GM12878 (cell line): ENCODE measurements at regions not wholly inside any gene's neighbourhood (a gene's known extent, or its start where the extent isn't known, plus 50 kb on each side); places are given as distances from the start of the nearest gene placed in this dataset.
A peak's percentile ranks its signal among the peaks of the same experiment; 100 is the strongest.

Experiments
- ATAC-seq: fragments of 200-7000 bp; cut with Tn5 transposase; 3 replicates; pipeline ENCODE4 v1.9.1; 2020; ENCODE audit warnings: mild to moderate bottlenecking, moderate library complexity
- BruUV-seq: library from RNA; stranded (reverse); fragments of 400-500 nt; replicated peaks from 2 replicates; lab custom pipeline; 2021; lab: Mats Ljungman, UMichigan
- CTCF ChIA-PET: fragments of 300-600 bp; sonication (Branson Sonifier 250); formaldehyde crosslinking; extraction: SDS; loops from one replicate; lab custom pipeline; 2021; ENCODE audit warnings: inconsistent platforms; lab: Yijun Ruan, JAX
- POLR2A ChIA-PET: fragments of 350-600 bp; formaldehyde crosslinking; extraction: SDS; loops from one replicate; lab custom pipeline; 2021; ENCODE audit warnings: inconsistent platforms; lab: Charles Lee
- RAD21 ChIA-PET: fragments of 300-600 bp; sonication (Branson Sonifier 250); formaldehyde crosslinking; loops from one replicate; lab custom pipeline; 2023; ENCODE audit warnings: antibody characterized with exemption; ENCODE audit not compliant: unreplicated experiment; lab: Charles Lee
- SMC1A ChIA-PET: fragments of 300-600 bp; sonication (Branson Sonifier 250); formaldehyde crosslinking; loops from one replicate; lab custom pipeline; 2023; ENCODE audit not compliant: unreplicated experiment, uncharacterized antibody; lab: Charles Lee
- DNase-seq: peaks from one replicate; pipeline ENCODE4 v3.0.0-alpha.2; 2011; ENCODE audit warnings: low read depth, low spot score
- FAIRE-seq: peaks from 3 replicates; lab custom pipeline; 2011; peaks lifted over from hg19 to GRCh38; lab: Jason Lieb, UNC
- H2AFZ ChIP-seq: 2 replicates; pipeline ENCODE4 v1.6.0; 2011; ENCODE audit warnings: low read depth, low read length, control low read depth; ENCODE audit not compliant: control insufficient read depth
- H3K27ac ChIP-seq: 2 replicates; pipeline ENCODE4 v1.5.1; 2011; ENCODE audit warnings: control low read depth; ENCODE audit not compliant: control insufficient read depth, insufficient read depth
- H3K27me3 ChIP-seq, 2 experiments: replicated peaks in 1 of 2; 2 replicates each; pipeline versions ENCODE4 v1.6.0 to v1.6.1; 2011; ENCODE audit warnings: low read length in 1 of 2; ENCODE audit not compliant: control insufficient read depth in 2 of 2, insufficient read depth in 2 of 2
- H3K36me3 ChIP-seq, 2 experiments: 2 replicates each; pipeline ENCODE4 v1.5.1; 2011; ENCODE audit warnings: low read length in 1 of 2; ENCODE audit not compliant: control insufficient read depth in 2 of 2, insufficient read depth in 2 of 2
- H3K4me1 ChIP-seq: 2 replicates; pipeline ENCODE4 v1.6.1; 2011; ENCODE audit warnings: mild to moderate bottlenecking, low read length, moderate library complexity, mixed read lengths; ENCODE audit not compliant: control insufficient read depth, insufficient read depth
- H3K4me2 ChIP-seq: 2 replicates; pipeline ENCODE4 v1.6.0; 2011; ENCODE audit warnings: control low read depth; ENCODE audit not compliant: control insufficient read depth, insufficient read depth
- H3K4me3 ChIP-seq: fragments of 200-600 bp; sonication (generic); 2 replicates; pipeline ENCODE4 v1.5.1; 2016
- H3K79me2 ChIP-seq: 2 replicates; pipeline ENCODE4 v1.6.0; 2011; ENCODE audit warnings: low read length; ENCODE audit not compliant: control insufficient read depth, insufficient read depth
- H3K9ac ChIP-seq: 2 replicates; pipeline ENCODE4 v1.8.0; 2011; ENCODE audit warnings: low read length, control low read depth, mixed read lengths; ENCODE audit not compliant: control insufficient read depth, insufficient read depth
- H3K9me3 ChIP-seq: replicated peaks from 3 replicates; pipeline ENCODE4 v1.5.1; 2011; ENCODE audit warnings: mild to moderate bottlenecking, low read length; ENCODE audit not compliant: control insufficient read depth, insufficient read depth
- H4K20me1 ChIP-seq: 2 replicates; pipeline ENCODE4 v1.6.0; 2011; ENCODE audit not compliant: control insufficient read depth, insufficient read depth
- IRF3 ChIP-seq: fragments of 450-650 bp; IDR thresholded peaks from 2 replicates; pipeline ENCODE4 v1.6.1; 2014; ENCODE audit warnings: mild to moderate bottlenecking
- MYB ChIP-seq: fragments of 150-350 bp; IDR thresholded peaks from 2 replicates; pipeline ENCODE4 v1.6.1; 2014; ENCODE audit warnings: mild to moderate bottlenecking, low read depth, low read length, borderline replicate concordance
- REST ChIP-seq: IDR thresholded peaks from 2 replicates; pipeline ENCODE4 v1.6.1; 2012; ENCODE audit warnings: mild to moderate bottlenecking, low read depth, low read length
- SPI1 ChIP-seq: IDR thresholded peaks from 2 replicates; pipeline ENCODE4 v1.6.1; 2011; ENCODE audit warnings: low read depth, mild to moderate bottlenecking, low read length, moderate library complexity, borderline replicate concordance; ENCODE audit not compliant: insufficient read depth
- ZNF24 ChIP-seq: fragments of 450-650 bp; IDR thresholded peaks from 2 replicates; pipeline ENCODE4 v1.6.1; 2017; ENCODE audit warnings: antibody characterized with exemption, mild to moderate bottlenecking
- WGBS: methylation state at CpG from one replicate; pipeline ENCODE4 v1.1.6; 2016; ENCODE audit warnings: low lambda C conversion rate; ENCODE audit not compliant: insufficient replicate concordance, insufficient coverage; ENCODE audit errors: missing lambda C conversion rate; 5-methylcytosine and 5-hydroxymethylcytosine counted together
- in situ Hi-C: fragments of 300-500 bp; cut with MboI; formaldehyde crosslinking; loops from 9 replicates; pipeline ENCODE4 v1.14.3; 2018; ENCODE audit warnings: mixed read lengths
- intact Hi-C: fragments of 100-400 bp; cut with micrococcal nuclease; formaldehyde crosslinking; loops from one replicate; pipeline ENCODE4 v1.14.2; 2022; ENCODE audit not compliant: unreplicated experiment

DNA sequence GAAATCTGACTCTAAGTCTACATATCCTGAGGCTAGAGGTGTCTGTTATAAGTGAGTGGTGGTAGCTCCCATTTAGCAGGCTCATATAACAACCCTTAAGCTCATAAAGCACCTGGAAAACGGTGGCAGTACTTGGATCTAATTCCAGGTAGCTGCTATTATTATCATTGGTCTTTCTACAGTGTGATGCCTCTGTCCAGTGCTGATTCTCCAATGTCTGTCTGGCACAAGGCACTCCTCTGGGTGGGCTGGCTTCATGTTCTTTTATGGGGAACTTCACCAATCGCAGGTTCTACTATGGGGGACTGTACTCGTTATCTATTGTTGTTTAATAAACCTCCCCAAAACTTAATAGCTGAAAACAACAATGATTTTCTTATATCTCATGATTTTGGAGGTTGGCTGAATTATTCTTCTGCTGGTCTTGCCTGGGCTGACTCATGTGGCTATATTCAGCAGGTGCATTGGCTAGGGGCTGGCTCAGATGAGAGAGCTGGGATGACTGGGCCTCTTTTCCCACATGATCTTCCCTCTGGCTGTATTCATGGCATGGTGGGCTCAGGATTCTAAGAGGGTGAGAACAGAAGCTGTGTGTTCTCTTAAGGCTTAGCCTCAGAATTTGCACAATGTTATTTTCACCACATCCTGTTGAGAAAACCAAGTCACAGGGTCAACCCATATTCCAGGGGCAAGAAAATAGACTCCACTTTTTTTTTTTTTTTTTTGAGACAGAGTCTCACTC lies 93.0 kb upstream of the PCGF5 start:
- WGBS: 12% methylated on average over 3 of the region's 3 CpGs
- H3K9ac ChIP-seq: no peak overlapping the region
- no peaks in the 10 kb centered on the region for H3K36me3 ChIP-seq
- no TSS peak for BruUV-seq
- no peak overlapping the region for H2AFZ ChIP-seq
- TF ChIP-seq IRF3 (no peak), SPI1 (no peak), MYB (no peak), ZNF24 (no peak), REST (peak; percentile 79)
- TF ChIP-seq, all 136 proteins: peak for 1
- intact Hi-C loops: no loop called here
- CTCF ChIA-PET: interaction anchor here (1.1 to 1.4 kb wide), 2 partner anchors 11 to 225 kb away, joined by 3 to 5 read pairs; no protein-coding TSS in a partner anchor
- FAIRE-seq (no peak), DNase-seq (no peak), ATAC-seq (no peak)
- SMC1A ChIA-PET: interaction anchor here (1.2 kb wide), 1 partner anchor 123 kb away, joined by 3 read pairs; no protein-coding TSS in a partner anchor
- no peak overlapping the region for H3K27ac ChIP-seq
- H3K4me1 ChIP-seq: no peaks in the 10 kb centered on the region
- no peaks in the 10 kb centered on the region for H3K9me3 ChIP-seq
- no peaks in the 10 kb centered on the region for H3K27me3 ChIP-seq
- no peaks in the 10 kb centered on the region for H3K79me2 ChIP-seq
- H3K4me2 ChIP-seq: no peak overlapping the region
- in situ Hi-C loops: no loop called here
- POLR2A ChIA-PET: interaction anchor here (0.6 to 0.7 kb wide), 3 partner anchors 9 to 24 kb away, joined by 3 read pairs; no protein-coding TSS in a partner anchor
- H4K20me1 ChIP-seq: no peaks in the 10 kb centered on the region
- RAD21 ChIA-PET: no interaction called here
- no peak overlapping the region for H3K4me3 ChIP-seq
